ENCODE measurements at regions not wholly inside any gene's neighbourhood (a gene's known extent, or its start where the extent isn't known, plus 50 kb on each side); places are given as distances from the start of the nearest gene placed in this dataset.
"Not testable (repeated sequence)": the region's sequence is repeated elsewhere in the genome, so short reads cannot be mapped to it uniquely, and the experiment has no call there.

- no peak for DNase-seq
- ATAC-seq: no peak
Observed at GRCh38 chr14:71397371-71397770, 490.1 kb downstream of the PCNX1 start.

- DNase-seq (no peak), ATAC-seq (no peak)
Observed at GRCh38 chr14:71398450-71398849, 491.2 kb downstream of the PCNX1 start.

- DNase-seq: no peak
- peak; percentile 74 for ATAC-seq
Observed at GRCh38 chr14:71399057-71399487, 491.8 kb downstream of the PCNX1 start.

GRCh38 chr14:71400871-71401321 is 493.6 kb downstream of the PCNX1 start:
- ATAC-seq (no peak), DNase-seq (no peak)

GRCh38 chr14:71402415-71402814 is 495.2 kb downstream of the PCNX1 start:
- not testable (repeated sequence) for ATAC-seq, DNase-seq

- DNase-seq (peak; percentile 17), ATAC-seq (peak; percentile 61)
Observed at GRCh38 chr14:71403656-71404055, 496.4 kb downstream of the PCNX1 start.

- ATAC-seq (no peak), DNase-seq (no peak)
Observed at GRCh38 chr14:71405676-71406075, 498.4 kb downstream of the PCNX1 start.

- ATAC-seq (no peak), DNase-seq (no peak)
Observed at GRCh38 chr14:71408362-71409030, 501.2 kb downstream of the PCNX1 start.

GRCh38 chr14:71410578-71411284 is 503.5 kb downstream of the PCNX1 start:
- ATAC-seq: no peak
- no peak for DNase-seq

GRCh38 chr14:71411285-71411595 is 504.0 kb downstream of the PCNX1 start:
- DNase-seq (no peak), ATAC-seq (no peak)

GRCh38 chr14:71411738-71412137 is 504.5 kb downstream of the PCNX1 start:
- DNase-seq: no peak
- ATAC-seq: no peak

- no peak for DNase-seq
- ATAC-seq: no peak
Observed at GRCh38 chr14:71414631-71415403, 507.6 kb downstream of the PCNX1 start.

GRCh38 chr14:71415404-71415690 is 508.1 kb downstream of the PCNX1 start:
- no peak for ATAC-seq
- DNase-seq: no peak

- ATAC-seq: no peak
- DNase-seq: no peak
Observed at GRCh38 chr14:71416392-71416791, 509.1 kb downstream of the PCNX1 start.

GRCh38 chr14:71418532-71419245 is 511.4 kb downstream of the PCNX1 start:
- ATAC-seq (no peak), DNase-seq (no peak)

- DNase-seq (no peak), ATAC-seq (no peak)
Observed at GRCh38 chr14:71423481-71423880, 508.7 kb upstream of the RGS6 start.

- DNase-seq (no peak), ATAC-seq (no peak)
Observed at GRCh38 chr14:71424941-71425340, 507.3 kb upstream of the RGS6 start.

- ATAC-seq (no peak), DNase-seq (no peak)
Observed at GRCh38 chr14:71426001-71426400, 506.2 kb upstream of the RGS6 start.

GRCh38 chr14:71429902-71430301 is 502.3 kb upstream of the RGS6 start:
- DNase-seq (no peak), ATAC-seq (no peak)

GRCh38 chr14:71430321-71430677 is 501.9 kb upstream of the RGS6 start:
- ATAC-seq (no peak), DNase-seq (no peak)

GRCh38 chr14:71430678-71431376 is 501.4 kb upstream of the RGS6 start:
- DNase-seq: no peak
- no peak for ATAC-seq

Data from stimulated activated naive CD8-positive, alpha-beta T cell treated with anti-CD3 and anti-CD28 coated beads, Interleukin-15, Interleukin-2, amounts not matched to agents 100 U/mL and 50 U/mL, for 24 hours (primary cell).